ENCODE measurements at regions not wholly inside any gene's neighbourhood (a gene's known extent, or its start where the extent isn't known, plus 50 kb on each side); places are given as distances from the start of the nearest gene placed in this dataset.

- H3K27me3 ChIP-seq: no peaks in the 10 kb centered on the region
- no peak overlapping the region for H3K4me3 ChIP-seq
- no peaks in the 10 kb centered on the region for H3K9me3 ChIP-seq
- no peak for DNase-seq (ENCODE audit: extremely low spot score)
- no peaks in the 10 kb centered on the region for H3K36me3 ChIP-seq
- TF ChIP-seq POLR2A (IDR thresholded peaks at IDR 0.05; ENCODE audit: low read depth) (no peak), POLR2AphosphoS5 (IDR thresholded peaks at IDR 0.05) (no peak), EP300 (IDR thresholded peaks at IDR 0.05) (no peak)
- TF ChIP-seq, protein P1, sequence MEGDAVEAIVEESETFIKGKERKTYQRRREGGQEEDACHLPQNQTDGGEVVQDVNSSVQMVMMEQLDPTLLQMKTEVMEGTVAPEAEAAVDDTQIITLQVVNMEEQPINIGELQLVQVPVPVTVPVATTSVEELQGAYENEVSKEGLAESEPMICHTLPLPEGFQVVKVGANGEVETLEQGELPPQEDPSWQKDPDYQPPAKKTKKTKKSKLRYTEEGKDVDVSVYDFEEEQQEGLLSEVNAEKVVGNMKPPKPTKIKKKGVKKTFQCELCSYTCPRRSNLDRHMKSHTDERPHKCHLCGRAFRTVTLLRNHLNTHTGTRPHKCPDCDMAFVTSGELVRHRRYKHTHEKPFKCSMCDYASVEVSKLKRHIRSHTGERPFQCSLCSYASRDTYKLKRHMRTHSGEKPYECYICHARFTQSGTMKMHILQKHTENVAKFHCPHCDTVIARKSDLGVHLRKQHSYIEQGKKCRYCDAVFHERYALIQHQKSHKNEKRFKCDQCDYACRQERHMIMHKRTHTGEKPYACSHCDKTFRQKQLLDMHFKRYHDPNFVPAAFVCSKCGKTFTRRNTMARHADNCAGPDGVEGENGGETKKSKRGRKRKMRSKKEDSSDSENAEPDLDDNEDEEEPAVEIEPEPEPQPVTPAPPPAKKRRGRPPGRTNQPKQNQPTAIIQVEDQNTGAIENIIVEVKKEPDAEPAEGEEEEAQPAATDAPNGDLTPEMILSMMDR (IDR thresholded peaks at IDR 0.05): no peak
- H3K27ac ChIP-seq (replicated peaks in 1 of 4): no peak overlapping the region
- intact Hi-C loops (cut with DNase I): no loop called here
- 61% methylated on average over 8 of the region's 8 CpGs for WGBS
- no peaks in the 10 kb centered on the region for H3K4me1 ChIP-seq
Observed at GRCh38 chr2:234146087-234146826, 95.8 kb downstream of the SPP2 start.

- Histone ChIP-seq H3K27me3 (no peaks in the 10 kb centered on the region), H3K4me1 (no peaks in the 10 kb centered on the region), H3K4me3 (no peak overlapping the region), H3K27ac (replicated peaks in 1 of 4) (no peak overlapping the region), H3K9me3 (peaks cover 0 to 2% (median 0%) of the 10 kb centered on the region in 4 donors), H3K36me3 (no peaks in the 10 kb centered on the region)
- TF ChIP-seq POLR2AphosphoS5 (IDR thresholded peaks at IDR 0.05): no peak
- TF ChIP-seq EP300 (IDR thresholded peaks at IDR 0.05): no peak
- TF ChIP-seq, protein P1 (IDR thresholded peaks at IDR 0.05): no peak
- TF ChIP-seq POLR2A (IDR thresholded peaks at IDR 0.05; ENCODE audit: low read depth): no peak
- intact Hi-C loops (cut with DNase I): no loop called here
- DNase-seq (ENCODE audit: extremely low spot score): no peak
- WGBS: 100% methylated on average over 2 of the region's 2 CpGs
Observed at GRCh38 chr2:234145511-234145910, 95.0 kb downstream of the SPP2 start.

DNA sequence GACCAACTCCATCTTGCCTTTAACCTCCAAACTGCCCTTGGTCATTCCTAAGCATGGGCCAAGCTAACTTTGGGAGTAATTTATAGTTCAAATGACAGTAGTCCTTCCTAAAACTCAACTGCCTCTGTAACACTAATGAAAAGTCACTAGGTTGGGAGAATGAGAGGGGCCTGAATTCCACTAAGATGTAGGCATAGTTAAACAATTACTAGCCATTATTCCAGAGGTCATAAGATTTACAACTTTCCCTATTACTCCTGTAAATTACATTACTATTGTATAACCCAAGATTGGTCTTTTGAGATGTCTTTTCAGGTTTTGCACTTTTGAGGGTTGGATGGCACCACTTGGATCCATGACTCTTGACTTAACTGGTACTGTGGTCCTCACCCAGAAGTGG, 94.6 kb downstream of the SPP2 start:
- Histone ChIP-seq H3K36me3 (no peaks in the 10 kb centered on the region), H3K27ac (replicated peaks in 1 of 4) (no peak overlapping the region), H3K27me3 (no peaks in the 10 kb centered on the region), H3K4me1 (no peaks in the 10 kb centered on the region), H3K4me3 (no peak overlapping the region), H3K9me3 (peaks cover 0 to 6% (median 0%) of the 10 kb centered on the region in 4 donors)
- intact Hi-C loops (cut with DNase I): no loop called here
- no peak for DNase-seq (ENCODE audit: extremely low spot score)
- no peak for TF ChIP-seq EP300 (IDR thresholded peaks at IDR 0.05)
- TF ChIP-seq, protein P1 (IDR thresholded peaks at IDR 0.05): no peak
- no peak for TF ChIP-seq POLR2AphosphoS5 (IDR thresholded peaks at IDR 0.05)
- TF ChIP-seq POLR2A (IDR thresholded peaks at IDR 0.05; ENCODE audit: low read depth): no peak

GRCh38 chr2:234143896-234144295, 93.4 kb downstream of the SPP2 start:
- H3K4me3 ChIP-seq: no peak overlapping the region
- peaks cover 0 to 6% (median 0%) of the 10 kb centered on the region in 4 donors for H3K9me3 ChIP-seq
- no peaks in the 10 kb centered on the region for H3K27me3 ChIP-seq
- H3K4me1 ChIP-seq: no peaks in the 10 kb centered on the region
- WGBS: 85% methylated on average over 3 of the region's 3 CpGs
- intact Hi-C loops (cut with DNase I): no loop called here
- no peaks in the 10 kb centered on the region for H3K36me3 ChIP-seq
- TF ChIP-seq POLR2AphosphoS5 (IDR thresholded peaks at IDR 0.05): no peak
- TF ChIP-seq EP300 (IDR thresholded peaks at IDR 0.05): no peak
- TF ChIP-seq, protein P1 (IDR thresholded peaks at IDR 0.05): no peak
- no peak for TF ChIP-seq POLR2A (IDR thresholded peaks at IDR 0.05; ENCODE audit: low read depth)
- no peak overlapping the region for H3K27ac ChIP-seq (replicated peaks in 1 of 4)
- DNase-seq (ENCODE audit: extremely low spot score): no peak

DNA sequence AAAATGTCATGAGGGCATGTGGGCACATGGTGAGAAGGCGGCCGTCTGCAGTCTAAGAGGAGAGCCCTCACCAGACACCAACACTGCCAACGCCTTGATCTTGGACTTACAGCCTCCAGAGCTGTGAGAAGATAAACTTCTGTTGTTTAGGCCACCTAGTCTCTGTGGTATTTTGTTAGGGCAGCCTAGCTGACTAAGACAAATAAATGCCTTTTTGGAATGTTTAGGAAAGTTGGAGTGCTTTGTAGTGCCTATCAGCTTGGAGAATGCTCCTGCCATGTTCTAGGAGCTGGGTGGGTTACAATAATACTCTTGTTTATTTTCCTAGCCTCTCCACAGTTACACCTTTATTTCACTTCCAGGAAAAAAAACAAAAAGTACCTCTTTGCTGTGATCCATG, 92.0 kb downstream of the SPP2 start:
- no peak overlapping the region for H3K27ac ChIP-seq (replicated peaks in 1 of 4)
- no peak overlapping the region for H3K4me3 ChIP-seq
- H3K9me3 ChIP-seq: peaks cover 0 to 6% (median 0%) of the 10 kb centered on the region in 4 donors
- no peak for DNase-seq (ENCODE audit: extremely low spot score)
- 60% methylated on average over 2 of the region's 3 CpGs for WGBS
- TF ChIP-seq EP300 (IDR thresholded peaks at IDR 0.05) (no peak), POLR2A (IDR thresholded peaks at IDR 0.05; ENCODE audit: low read depth) (no peak), POLR2AphosphoS5 (IDR thresholded peaks at IDR 0.05) (no peak)
- TF ChIP-seq, protein P1 (IDR thresholded peaks at IDR 0.05): no peak
- no peaks in the 10 kb centered on the region for H3K27me3 ChIP-seq
- H3K36me3 ChIP-seq: no peaks in the 10 kb centered on the region
- H3K4me1 ChIP-seq: no peaks in the 10 kb centered on the region
- intact Hi-C loops (cut with DNase I): no loop called here

Measured in esophagus muscularis mucosa (tissue), 4 donors.